Suprapubic skin (tissue), 4 donors: ENCODE measurements at regions not wholly inside any gene's neighbourhood (a gene's known extent, or its start where the extent isn't known, plus 50 kb on each side); places are given as distances from the start of the nearest gene placed in this dataset.

Experiments used
- CTCF ChIP-seq, 2 donors: fragments of 200-600 bp in 1 of 2; fragments of 450-650 bp in 1 of 2; sonication (generic) in 1 of 2; IDR thresholded peaks; one replicate each; pipeline ENCODE4 v1.5.1; 2016 to 2019; ENCODE audit warnings: antibody characterized with exemption in 2 of 2, mild to moderate bottlenecking in 1 of 2, moderate library complexity in 1 of 2
- POLR2A ChIP-seq, 2 donors: fragments of 450-650 bp; IDR thresholded peaks; one replicate each; pipeline ENCODE4 v1.6.1; 2017; ENCODE audit warnings: antibody characterized with exemption in 2 of 2, mild to moderate bottlenecking in 2 of 2, moderate library complexity in 2 of 2
- POLR2AphosphoS5 ChIP-seq, 3 donors: sonication (generic); formaldehyde crosslinking; IDR thresholded peaks; one replicate each; pipeline ENCODE4 v1.6.1; 2017; ENCODE audit warnings: antibody characterized with exemption in 3 of 3

DNA sequence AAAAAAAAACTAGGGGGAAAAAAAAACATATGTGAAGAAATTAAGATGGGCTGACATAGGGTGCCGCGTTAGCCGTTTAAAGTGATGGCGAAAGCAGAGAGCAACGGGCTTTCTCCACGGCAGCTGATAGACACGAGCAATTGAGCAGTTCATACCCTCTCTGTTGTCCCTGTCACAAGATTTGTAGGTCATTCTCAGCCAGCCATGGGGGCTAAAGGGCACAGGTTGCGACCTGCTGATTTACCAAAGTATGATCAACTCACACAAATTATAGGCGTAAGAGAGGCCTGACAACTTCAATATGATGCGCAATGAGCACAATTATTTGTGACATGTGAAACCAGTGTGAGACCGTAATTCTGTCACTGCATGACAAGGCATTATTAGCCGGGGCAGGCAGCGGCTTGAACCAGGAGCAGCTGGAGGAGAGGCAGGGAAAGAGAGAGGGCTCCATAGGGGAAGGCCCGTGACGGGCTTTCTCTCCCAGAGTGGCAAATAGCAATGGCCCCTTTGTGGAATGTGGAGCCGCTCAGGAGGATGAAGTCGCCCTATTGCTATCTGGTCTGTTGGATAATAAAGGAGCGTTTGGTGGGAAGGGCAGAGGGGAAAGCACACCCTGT is 195.1 kb upstream of the HABP2 start:
- TF ChIP-seq CTCF (IDR thresholded peaks at IDR 0.05) (no peak), POLR2A (IDR thresholded peaks at IDR 0.05) (no peak), POLR2AphosphoS5 (IDR thresholded peaks at IDR 0.05) (no peak)
